HCT116 (cell line): ENCODE measurements at regions not wholly inside any gene's neighbourhood (a gene's known extent, or its start where the extent isn't known, plus 50 kb on each side); places are given as distances from the start of the nearest gene placed in this dataset.

ENCODE experiments used
- ATAC-seq: fragments of 200-7000 bp; cut with Tn5 transposase; 2 replicates; pipeline ENCODE4 v1.9.1; 2020; ENCODE audit warnings: mild to moderate bottlenecking, moderate library complexity
- BruUV-seq: library from RNA; stranded (reverse); fragments of 400-500 nt; replicated peaks from 2 replicates; lab custom pipeline; 2021; lab: Mats Ljungman, UMichigan
- CTCF ChIA-PET: fragments of 300-600 bp; sonication (Branson Sonifier 250); formaldehyde crosslinking; loops from one replicate; lab custom pipeline; 2021; ENCODE audit warnings: antibody characterized with exemption; lab: Charles Lee
- POLR2A ChIA-PET: fragments of 300-600, 350-600 bp; sonication (Branson Sonifier 250); formaldehyde crosslinking; loops from one replicate; lab custom pipeline; 2021; ENCODE audit warnings: antibody characterized with exemption; lab: Charles Lee
- RAD21 ChIA-PET, 2 experiments: fragments of 300-600 bp; sonication (Branson Sonifier 250); formaldehyde crosslinking; loops; one replicate each; lab custom pipeline; 2023; ENCODE audit warnings: low total read pairs in 2 of 2; ENCODE audit not compliant: uncharacterized antibody in 2 of 2, unreplicated experiment in 2 of 2, low non-redundant PET in 1 of 2; lab: Charles Lee
- DNase-seq: peaks from one replicate; pipeline ENCODE4 v3.0.0-alpha.2; 2010; ENCODE audit warnings: low read depth, low spot score
- H2AFZ ChIP-seq: fragments of 200-600 bp; shearing (Covaris generic), sonication (generic); 2 replicates; pipeline ENCODE4 v1.6.1; 2017; ENCODE audit warnings: low read depth, mixed run types, mixed read lengths, antibody characterized with exemption, low read length; ENCODE audit not compliant: poor library complexity, severe bottlenecking
- H3K27ac ChIP-seq: 2 replicates; pipeline ENCODE4 v1.5.1; 2012; ENCODE audit warnings: low read depth, low read length
- H3K27me3 ChIP-seq: fragments of 200-600 bp; sonication (generic); 2 replicates; pipeline ENCODE4 v1.6.1; 2016; ENCODE audit warnings: mixed run types, low read length, mixed read lengths; ENCODE audit not compliant: insufficient read depth
- H3K36me3 ChIP-seq, 2 experiments: fragments of 200-500 bp in 1 of 2; fragments of 200-600 bp in 1 of 2; sonication (Bioruptor generic) in 1 of 2; sonication (generic) in 1 of 2; 2 replicates each; pipeline versions ENCODE4 v1.5.1 to v1.6.1; 2014 to 2016; ENCODE audit warnings: low read length in 2 of 2, inconsistent platforms in 1 of 2, mixed read lengths in 1 of 2, mixed run types in 1 of 2; ENCODE audit not compliant: insufficient read depth in 2 of 2, control insufficient read depth in 1 of 2
- H3K4me1 ChIP-seq, 2 experiments: fragments of 200-600 bp in 1 of 2; sonication (generic) in 1 of 2; 2 replicates each; pipeline versions ENCODE4 v1.5.1 to v1.6.1; 2012 to 2017; ENCODE audit warnings: low read length in 2 of 2, inconsistent platforms in 1 of 2, mild to moderate bottlenecking in 1 of 2, mixed read lengths in 1 of 2, mixed run types in 1 of 2, moderate library complexity in 1 of 2; ENCODE audit not compliant: insufficient read depth in 2 of 2, control insufficient read depth in 1 of 2
- H3K4me2 ChIP-seq: fragments of 200-600 bp; sonication (generic); 2 replicates; pipeline ENCODE4 v1.6.1; 2017; ENCODE audit warnings: mixed run types, low read length, mixed read lengths
- H3K4me3 ChIP-seq, 2 experiments: fragments of 200-600 bp in 1 of 2; sonication (generic) in 1 of 2; replicated peaks in 1 of 2; 2 replicates each; pipeline ENCODE4 v1.5.1; 2011 to 2016; ENCODE audit warnings: low read length in 2 of 2, control low read depth in 1 of 2, low read depth in 1 of 2, mild to moderate bottlenecking in 1 of 2, mixed read lengths in 1 of 2, mixed run types in 1 of 2
- H3K79me2 ChIP-seq: fragments of 200-600 bp; sonication (generic); 2 replicates; pipeline ENCODE4 v1.6.1; 2017; ENCODE audit warnings: mild to moderate bottlenecking, mixed run types, low read length, moderate library complexity, mixed read lengths; ENCODE audit not compliant: insufficient read depth
- H3K9ac ChIP-seq: fragments of 200-600 bp; sonication (generic); 2 replicates; pipeline ENCODE4 v1.6.1; 2016; ENCODE audit warnings: low read length, mixed read lengths
- H3K9me2 ChIP-seq: fragments of 200-600 bp; sonication (generic), shearing (Covaris generic); 2 replicates; pipeline ENCODE4 v1.6.1; 2017; ENCODE audit warnings: mixed run types, mild to moderate bottlenecking, moderate library complexity; ENCODE audit not compliant: insufficient read depth
- H3K9me3 ChIP-seq, 2 experiments: fragments of 200-500 bp in 1 of 2; fragments of 200-600 bp in 1 of 2; sonication (Bioruptor generic) in 1 of 2; sonication (generic) in 1 of 2; 2 replicates each; pipeline ENCODE4 v1.6.1; 2014 to 2017; ENCODE audit warnings: low read length in 2 of 2, mixed read lengths in 2 of 2, inconsistent platforms in 1 of 2, low read depth in 1 of 2, mild to moderate bottlenecking in 1 of 2, mixed run types in 1 of 2, moderate library complexity in 1 of 2; ENCODE audit not compliant: control insufficient read depth in 1 of 2, insufficient read depth in 1 of 2
- H4K20me1 ChIP-seq: fragments of 200-600 bp; sonication (generic), shearing (Covaris generic); 2 replicates; pipeline ENCODE4 v1.6.1; 2017; ENCODE audit warnings: mixed run types, mild to moderate bottlenecking, moderate library complexity; ENCODE audit not compliant: insufficient read depth
- CEBPB ChIP-seq: IDR thresholded peaks from 2 replicates; pipeline ENCODE4 v1.6.1; 2012; ENCODE audit warnings: low read depth
- CTCF ChIP-seq, 3 experiments: fragments of 200-600 bp in 1 of 3; sonication (generic) in 1 of 3; IDR thresholded peaks in 2 of 3; conservative IDR thresholded peaks in 1 of 3; 2 replicates each; pipeline ENCODE4 v1.5.1; 2012 to 2017; ENCODE audit warnings: low read depth in 2 of 3, low read length in 2 of 3, antibody characterized with exemption in 1 of 3, borderline replicate concordance in 1 of 3, control low read depth in 1 of 3, mild to moderate bottlenecking in 1 of 3, mixed read lengths in 1 of 3, mixed run types in 1 of 3, moderate library complexity in 1 of 3; ENCODE audit not compliant: insufficient read depth in 1 of 3
- EGR1 ChIP-seq: IDR thresholded peaks from 2 replicates; pipeline ENCODE4 v1.6.1; 2012; ENCODE audit warnings: low read depth
- ELF1 ChIP-seq: IDR thresholded peaks from 2 replicates; pipeline ENCODE4 v1.6.1; 2012; ENCODE audit warnings: low read depth, borderline replicate concordance
- EZH2 ChIP-seq: fragments of 200-600 bp; sonication (generic); IDR thresholded peaks from 2 replicates; pipeline ENCODE4 v1.6.1; 2017; ENCODE audit warnings: antibody characterized with exemption, mixed run types
- EZH2phosphoT487 ChIP-seq: fragments of 200-600 bp; IDR thresholded peaks from 2 replicates; pipeline ENCODE4 v1.6.1; 2018; ENCODE audit warnings: antibody characterized with exemption, borderline replicate concordance
- FOSL1 ChIP-seq: IDR thresholded peaks from 2 replicates; pipeline ENCODE4 v1.6.1; 2012; ENCODE audit warnings: low read depth
- POLR2A ChIP-seq: IDR thresholded peaks from 2 replicates; pipeline ENCODE4 v1.7.0; 2011; ENCODE audit warnings: borderline replicate concordance; ENCODE audit not compliant: insufficient read depth, insufficient read length; ENCODE audit errors: extremely low read depth
- POLR2AphosphoS5 ChIP-seq: IDR thresholded peaks from 2 replicates; pipeline ENCODE4 v1.6.1; 2011; ENCODE audit warnings: mild to moderate bottlenecking, low read depth, low read length, moderate library complexity
- RAD21 ChIP-seq: IDR thresholded peaks from 2 replicates; pipeline ENCODE4 v1.6.1; 2012; ENCODE audit warnings: low read depth, mild to moderate bottlenecking
- REST ChIP-seq: IDR thresholded peaks from 2 replicates; pipeline ENCODE4 v1.6.1; 2012; ENCODE audit warnings: low read depth
- SP1 ChIP-seq: IDR thresholded peaks from 2 replicates; pipeline ENCODE4 v1.6.1; 2012; ENCODE audit warnings: low read depth
- ZBTB33 ChIP-seq: IDR thresholded peaks from 2 replicates; pipeline ENCODE4 v1.6.1; 2011; ENCODE audit warnings: mild to moderate bottlenecking, low read length, moderate library complexity; ENCODE audit not compliant: insufficient replicate concordance; ENCODE audit errors: extremely low read depth
- ZFX ChIP-seq: fragments of 450-650 bp; IDR thresholded peaks from 2 replicates; pipeline ENCODE4 v1.6.1; 2017
- ZNF274 ChIP-seq: fragments of 200-500 bp; sonication (Bioruptor generic); IDR thresholded peaks from 2 replicates; pipeline ENCODE4 v1.6.1; 2014; ENCODE audit warnings: mild to moderate bottlenecking, low read depth, low read length, inconsistent platforms
- intact Hi-C: fragments of 100-400 bp; cut with micrococcal nuclease; formaldehyde crosslinking; loops from 2 replicates; pipeline ENCODE4 v1.10.0; 2022

GRCh38 chr11:21897752-21898151, 295.1 kb upstream of the ANO5 start:
- Histone ChIP-seq H3K4me2 (no peak overlapping the region), H3K36me3 (no peaks in the 10 kb centered on the region), H3K9ac (no peak overlapping the region), H3K79me2 (no peaks in the 10 kb centered on the region), H3K9me2 (no peaks in the 10 kb centered on the region), H3K27ac (no peak overlapping the region), H2AFZ (no peak overlapping the region), H3K9me3 (peaks cover 0 to 21% of the 10 kb centered on the region in 2 experiments; a peak in 2 of 4 replicates), H3K27me3 (no peaks in the 10 kb centered on the region), H3K4me3 (no peak overlapping the region), H4K20me1 (no peaks in the 10 kb centered on the region), H3K4me1 (no peaks in the 10 kb centered on the region)
- no TSS peak for BruUV-seq
- CTCF ChIA-PET: no interaction called here
- intact Hi-C loops: no loop called here
- no peak for DNase-seq
- ATAC-seq: no peak
- POLR2A ChIA-PET: no interaction called here
- RAD21 ChIA-PET: no interaction called here
- TF ChIP-seq EZH2: no peak
- no peak for TF ChIP-seq ZFX
- TF ChIP-seq EGR1: no peak
- TF ChIP-seq RAD21: no peak
- TF ChIP-seq POLR2A: no peak
- TF ChIP-seq ZBTB33: no peak

GRCh38 chr11:21908211-21908610, 284.7 kb upstream of the ANO5 start:
- Histone ChIP-seq H3K9ac (no peak overlapping the region), H3K27ac (no peak overlapping the region), H3K4me2 (no peak overlapping the region), H3K4me3 (no peak overlapping the region), H3K9me2 (no peaks in the 10 kb centered on the region), H3K9me3 (peaks cover 8 to 19% of the 10 kb centered on the region in 2 experiments; a peak in 2 of 4 replicates), H3K79me2 (no peaks in the 10 kb centered on the region), H3K27me3 (no peaks in the 10 kb centered on the region), H4K20me1 (no peaks in the 10 kb centered on the region), H3K4me1 (no peaks in the 10 kb centered on the region), H2AFZ (no peak overlapping the region), H3K36me3 (no peaks in the 10 kb centered on the region)
- intact Hi-C loops: no loop called here
- no TSS peak for BruUV-seq
- ChIA-PET RAD21 (no interaction called here), POLR2A (no interaction called here), CTCF (no interaction called here)
- no peak for DNase-seq
- ATAC-seq: no peak
- TF ChIP-seq POLR2AphosphoS5: no peak
- TF ChIP-seq FOSL1: no peak
- TF ChIP-seq POLR2A: no peak
- no peak for TF ChIP-seq ELF1
- no peak for TF ChIP-seq EZH2phosphoT487
- TF ChIP-seq CTCF (IDR thresholded peaks at IDR 0.05 in 2 of 3, conservative IDR thresholded peaks at IDR 0.05 in 1 of 3; ENCODE audit: borderline replicate concordance in 1 of 3, insufficient read depth in 1 of 3, low read depth in 2 of 3, low read length in 2 of 3): no peak
- TF ChIP-seq SP1: no peak
- TF ChIP-seq ZNF274: no peak
- TF ChIP-seq REST: no peak
- TF ChIP-seq CEBPB: no peak
